Transverse colon (tissue), 4 donors: ENCODE measurements at regions not wholly inside any gene's neighbourhood (a gene's known extent, or its start where the extent isn't known, plus 50 kb on each side); places are given as distances from the start of the nearest gene placed in this dataset.

ENCODE experiments used
- DNase-seq: peaks from one replicate; pipeline ENCODE4 v3.0.0-alpha.2; 2019
- H3K27ac ChIP-seq, 4 donors: fragments of 200-600 bp; sonication (generic); 2 replicates each; pipeline ENCODE4 v1.5.1; 2016 to 2018; ENCODE audit warnings: inconsistent platforms in 4 of 4
- H3K27me3 ChIP-seq: fragments of 200-600 bp; sonication (generic); 2 replicates; pipeline ENCODE4 v1.5.1; 2017; ENCODE audit warnings: inconsistent platforms
- H3K36me3 ChIP-seq, 4 donors: fragments of 200-600 bp; sonication (generic); 2 replicates each; pipeline ENCODE4 v1.5.1; 2017 to 2019; ENCODE audit warnings: inconsistent platforms in 4 of 4
- H3K4me1 ChIP-seq, 4 donors: fragments of 200-600 bp; sonication (generic); 2 replicates each; pipeline ENCODE4 v1.5.1; 2017 to 2020; ENCODE audit warnings: inconsistent platforms in 4 of 4
- H3K4me3 ChIP-seq, 4 donors: fragments of 200-600 bp; sonication (generic); 1 replicate in 1 of 4; 2 replicates in 3 of 4; pipeline versions ENCODE4 v1.5.1 to v1.6.1; 2017 to 2019; ENCODE audit warnings: inconsistent platforms in 4 of 4
- H3K9me3 ChIP-seq, 2 donors: fragments of 200-600 bp; sonication (generic); 2 replicates each; pipeline ENCODE4 v1.5.1; 2017 to 2019; ENCODE audit warnings: inconsistent platforms in 2 of 2
- EP300 ChIP-seq: sonication (generic); formaldehyde crosslinking; IDR thresholded peaks from one replicate; pipeline ENCODE4 v1.6.1; 2017; ENCODE audit warnings: antibody characterized with exemption, low read depth
- POLR2A ChIP-seq: fragments of 450-650 bp; IDR thresholded peaks from one replicate; pipeline ENCODE4 v1.6.1; 2016; ENCODE audit warnings: antibody characterized with exemption, mild to moderate bottlenecking, moderate library complexity
- POLR2AphosphoS5 ChIP-seq, 3 donors: sonication (generic); formaldehyde crosslinking; IDR thresholded peaks; one replicate each; pipeline ENCODE4 v1.6.1; 2016; ENCODE audit warnings: antibody characterized with exemption in 3 of 3
- WGBS, 2 donors: methylation state at CpG; one replicate each; pipeline ENCODE4 v1.1.5; 2018; ENCODE audit warnings: low coverage in 1 of 2; 5-methylcytosine and 5-hydroxymethylcytosine counted together
- in situ Hi-C, 4 donors: fragments of 200-750 bp; cut with MboI; loops; one replicate each; pipeline versions ENCODE4 v1.15.0 to v1.15.1; 2017; ENCODE audit warnings: low sequenced_read_pairs in 3 of 4, low pct_ligation_motif_present in 1 of 4, low pct_unique_long_range_greater_than_20kb in 1 of 4
- intact Hi-C: fragments of 100-400 bp; cut with DNase I; formaldehyde crosslinking; loops from one replicate; pipeline ENCODE4 v1.15.1; 2023; ENCODE audit warnings: low total_unique reads
- TF ChIP-seq, protein P1 (sequence below), 5 experiments: fragments of 200-600 bp in 3 of 5; fragments of 450-650 bp in 2 of 5; sonication (generic) in 3 of 5; IDR thresholded peaks; 1 replicate in 2 of 5; 2 replicates in 3 of 5; pipeline ENCODE4 v1.5.1; 2016 to 2017; ENCODE audit warnings: antibody characterized with exemption in 5 of 5, inconsistent platforms in 3 of 5, mild to moderate bottlenecking in 2 of 5, moderate library complexity in 1 of 5

DNA sequence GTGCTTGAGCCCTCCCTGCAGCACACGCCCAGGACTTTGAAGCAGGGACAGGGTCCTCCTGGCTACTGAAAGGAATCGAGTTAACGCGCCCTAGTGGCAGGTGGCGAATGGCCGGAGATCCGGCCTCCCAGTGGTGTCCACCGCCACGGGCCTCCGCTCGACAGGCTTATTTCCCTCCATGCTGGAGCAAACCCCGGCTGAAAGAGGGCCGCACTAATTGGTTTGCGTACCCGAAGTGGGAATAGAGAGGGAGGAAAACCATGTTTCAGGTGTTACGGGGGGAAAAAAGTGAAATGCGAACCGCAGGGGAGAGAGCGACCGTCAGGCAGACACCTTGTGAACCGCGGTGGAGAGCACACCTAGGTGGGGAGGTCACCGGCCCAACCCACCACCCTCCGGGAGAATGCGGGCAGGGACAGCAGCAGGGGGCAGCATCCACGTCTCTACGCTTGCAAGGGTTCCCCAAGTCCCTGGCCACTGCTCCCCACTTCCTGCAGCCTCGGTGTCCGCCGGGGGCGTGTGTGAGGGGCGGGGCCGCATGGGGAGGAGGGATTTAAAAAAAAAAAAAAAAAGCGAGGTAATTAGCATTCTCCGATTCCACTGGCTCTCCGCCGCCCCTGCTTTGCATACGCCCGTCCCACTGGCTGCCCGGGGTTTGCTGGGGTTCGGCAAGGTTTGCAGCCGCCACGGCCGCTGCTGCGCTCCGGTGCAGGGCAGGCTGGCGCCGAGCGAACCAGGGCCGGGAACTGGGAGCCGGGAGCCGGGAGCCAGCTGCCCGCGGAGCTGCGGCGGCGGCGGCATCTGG, 224.6 kb upstream of the CRY1 start:
- Histone ChIP-seq H3K4me1 (peaks cover 5 to 34% (median 27%) of the 10 kb centered on the region in 4 donors), H3K4me3 (peak overlapping the region in 3 of 4 donors; percentile 35 to 59 (median 42)), H3K36me3 (no peaks in the 10 kb centered on the region), H3K27ac (peak overlapping the region in 1 of 4 donors; percentile 28), H3K27me3 (peaks cover 66% of the 10 kb centered on the region), H3K9me3 (no peaks in the 10 kb centered on the region)
- DNase-seq = peak; percentile 85
- TF ChIP-seq, protein P1, sequence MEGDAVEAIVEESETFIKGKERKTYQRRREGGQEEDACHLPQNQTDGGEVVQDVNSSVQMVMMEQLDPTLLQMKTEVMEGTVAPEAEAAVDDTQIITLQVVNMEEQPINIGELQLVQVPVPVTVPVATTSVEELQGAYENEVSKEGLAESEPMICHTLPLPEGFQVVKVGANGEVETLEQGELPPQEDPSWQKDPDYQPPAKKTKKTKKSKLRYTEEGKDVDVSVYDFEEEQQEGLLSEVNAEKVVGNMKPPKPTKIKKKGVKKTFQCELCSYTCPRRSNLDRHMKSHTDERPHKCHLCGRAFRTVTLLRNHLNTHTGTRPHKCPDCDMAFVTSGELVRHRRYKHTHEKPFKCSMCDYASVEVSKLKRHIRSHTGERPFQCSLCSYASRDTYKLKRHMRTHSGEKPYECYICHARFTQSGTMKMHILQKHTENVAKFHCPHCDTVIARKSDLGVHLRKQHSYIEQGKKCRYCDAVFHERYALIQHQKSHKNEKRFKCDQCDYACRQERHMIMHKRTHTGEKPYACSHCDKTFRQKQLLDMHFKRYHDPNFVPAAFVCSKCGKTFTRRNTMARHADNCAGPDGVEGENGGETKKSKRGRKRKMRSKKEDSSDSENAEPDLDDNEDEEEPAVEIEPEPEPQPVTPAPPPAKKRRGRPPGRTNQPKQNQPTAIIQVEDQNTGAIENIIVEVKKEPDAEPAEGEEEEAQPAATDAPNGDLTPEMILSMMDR (IDR thresholded peaks at IDR 0.05) = peak in 4 of 5 experiments; percentile 8 to 35 (median 24)
- TF ChIP-seq POLR2AphosphoS5 (IDR thresholded peaks at IDR 0.05) = no peak
- intact Hi-C loops (no loop called here), in situ Hi-C loops (no loop called here)
- 5% methylated on average over 41 of the region's 58 CpGs; no CpG with 5 or more reads in 1 of the 2 donors for WGBS, 2 donors

DNA sequence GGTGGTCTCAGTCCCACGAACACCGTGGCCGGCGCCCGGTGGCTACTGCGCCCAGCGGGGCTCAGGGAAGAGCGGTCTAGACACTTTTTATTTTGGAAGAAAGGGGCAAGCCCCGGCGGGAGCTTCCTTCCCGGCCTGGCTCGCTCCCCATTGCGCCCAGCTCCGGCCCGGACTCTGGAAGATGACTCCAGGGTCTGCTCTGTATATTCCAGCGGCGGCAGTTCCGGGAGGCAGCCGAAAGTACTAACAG, 225.1 kb upstream of the CRY1 start:
- Histone ChIP-seq H3K4me3 (peak overlapping the region in 3 of 4 donors; percentile 35 to 59 (median 42)), H3K9me3 (no peaks in the 10 kb centered on the region), H3K4me1 (peaks cover 5 to 34% (median 27%) of the 10 kb centered on the region in 4 donors), H3K27me3 (peaks cover 71% of the 10 kb centered on the region), H3K36me3 (no peaks in the 10 kb centered on the region), H3K27ac (peak overlapping the region in 1 of 4 donors; percentile 28)
- TF ChIP-seq POLR2A (no peak), EP300 (no peak), POLR2AphosphoS5 (IDR thresholded peaks at IDR 0.05) (no peak)
- TF ChIP-seq, protein P1 (IDR thresholded peaks at IDR 0.05) = no peak
- WGBS, 2 donors = 8% methylated on average over 8 of the region's 19 CpGs; no CpG with 5 or more reads in 1 of the 2 donors
- intact Hi-C loops = no loop called here
- DNase-seq = no peak
- in situ Hi-C loops = no loop called here

DNA sequence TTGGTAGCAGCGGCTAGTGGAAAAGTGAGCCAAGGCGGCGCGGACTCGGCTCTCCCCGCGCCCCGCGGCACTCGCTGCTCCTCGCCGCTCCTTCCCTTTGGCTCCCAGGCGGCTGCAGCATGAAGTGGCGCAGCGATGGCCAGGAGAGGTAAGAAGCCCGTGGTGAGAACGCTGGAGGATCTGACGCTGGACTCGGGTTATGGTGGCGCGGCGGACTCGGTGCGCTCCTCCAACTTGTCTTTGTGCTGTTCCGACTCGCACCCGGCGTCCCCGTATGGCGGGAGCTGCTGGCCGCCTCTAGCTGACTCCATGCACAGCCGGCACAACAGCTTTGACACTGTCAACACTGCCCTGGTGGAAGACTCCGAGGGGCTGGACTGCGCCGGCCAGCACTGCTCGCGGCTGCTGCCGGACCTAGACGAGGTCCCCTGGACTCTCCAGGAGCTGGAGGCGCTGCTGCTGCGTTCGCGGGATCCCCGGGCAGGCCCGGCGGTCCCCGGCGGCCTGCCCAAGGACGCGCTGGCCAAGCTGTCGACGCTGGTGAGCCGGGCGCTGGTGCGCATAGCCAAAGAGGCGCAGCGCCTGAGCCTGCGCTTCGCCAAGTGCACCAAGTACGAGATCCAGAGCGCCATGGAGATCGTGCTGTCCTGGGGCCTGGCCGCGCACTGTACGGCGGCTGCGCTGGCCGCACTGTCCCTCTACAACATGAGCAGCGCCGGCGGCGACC, 225.6 kb upstream of the CRY1 start:
- intact Hi-C loops = no loop called here
- Histone ChIP-seq H3K27me3 (peaks cover 76% of the 10 kb centered on the region), H3K4me3 (peak overlapping the region in 3 of 4 donors; percentile 35 to 59 (median 42)), H3K4me1 (peaks cover 5 to 34% (median 27%) of the 10 kb centered on the region in 4 donors), H3K27ac (peak overlapping the region in 1 of 4 donors; percentile 28), H3K9me3 (no peaks in the 10 kb centered on the region), H3K36me3 (no peaks in the 10 kb centered on the region)
- WGBS, 2 donors = 2% methylated on average over 47 of the region's 72 CpGs; no CpG with 5 or more reads in 1 of the 2 donors
- in situ Hi-C loops = no loop called here
- peak; percentile 11 for DNase-seq
- TF ChIP-seq POLR2A (no peak), EP300 (no peak)

DNA sequence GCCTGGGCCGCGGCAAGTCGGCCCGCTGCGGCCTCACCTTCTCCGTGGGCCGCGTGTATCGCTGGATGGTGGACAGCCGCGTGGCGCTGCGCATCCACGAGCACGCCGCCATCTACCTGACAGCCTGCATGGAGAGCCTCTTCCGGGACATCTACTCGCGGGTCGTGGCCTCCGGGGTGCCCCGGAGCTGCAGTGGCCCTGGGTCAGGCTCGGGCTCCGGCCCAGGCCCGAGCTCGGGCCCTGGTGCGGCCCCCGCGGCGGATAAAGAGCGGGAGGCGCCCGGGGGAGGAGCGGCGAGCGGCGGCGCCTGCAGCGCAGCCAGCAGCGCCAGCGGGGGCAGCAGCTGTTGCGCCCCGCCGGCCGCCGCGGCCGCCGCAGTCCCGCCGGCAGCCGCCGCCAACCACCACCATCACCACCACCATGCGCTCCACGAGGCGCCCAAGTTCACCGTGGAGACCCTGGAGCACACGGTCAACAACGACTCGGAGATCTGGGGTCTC, 226.2 kb upstream of the CRY1 start:
- TF ChIP-seq, protein P1 (IDR thresholded peaks at IDR 0.05) = no peak
- no peak for TF ChIP-seq POLR2A
- no peak for TF ChIP-seq EP300
- H3K27me3 ChIP-seq = peaks cover 79% of the 10 kb centered on the region
- DNase-seq = no peak
- in situ Hi-C loops = no loop called here
- H3K36me3 ChIP-seq = no peaks in the 10 kb centered on the region
- no peaks in the 10 kb centered on the region for H3K9me3 ChIP-seq
- peak overlapping the region in 3 of 4 donors; percentile 35 to 59 (median 42) for H3K4me3 ChIP-seq
- H3K27ac ChIP-seq = no peak overlapping the region
- peaks cover 5 to 34% (median 27%) of the 10 kb centered on the region in 4 donors for H3K4me1 ChIP-seq
- 2% methylated on average over 58 of the region's 60 CpGs; no CpG with 5 or more reads in 1 of the 2 donors for WGBS, 2 donors
- intact Hi-C loops = no loop called here
